PC-9 (cell line): ENCODE measurements at regions not wholly inside any gene's neighbourhood (a gene's known extent, or its start where the extent isn't known, plus 50 kb on each side); places are given as distances from the start of the nearest gene placed in this dataset.
"Not testable (repeated sequence)": the region's sequence is repeated elsewhere in the genome, so short reads cannot be mapped to it uniquely, and the experiment has no call there.

Experiments used
- BruUV-seq: library from RNA; stranded (reverse); fragments of 400-500 nt; replicated peaks from 2 replicates; lab custom pipeline; 2021; lab: Mats Ljungman, UMichigan
- CTCF ChIA-PET: fragments of 300-600 bp; sonication (Branson Sonifier 250); formaldehyde crosslinking; loops from one replicate; lab custom pipeline; 2022; ENCODE audit warnings: antibody characterized with exemption; lab: Charles Lee
- POLR2A ChIA-PET: fragments of 300-600 bp; sonication (Branson Sonifier 250); formaldehyde crosslinking; loops from one replicate; lab custom pipeline; 2022; ENCODE audit warnings: antibody characterized with exemption; ENCODE audit not compliant: unreplicated experiment; lab: Charles Lee
- DNase-seq, 2 experiments: peaks; one replicate each; pipeline versions ENCODE4 v3.0.0 to v3.0.0-alpha.2; 2015 to 2022; ENCODE audit warnings: mixed read lengths in 1 of 2
- H2AFZ ChIP-seq: fragments of 200-600 bp; sonication (generic); 2 replicates; pipeline ENCODE4 v1.8.1; 2017; ENCODE audit warnings: antibody characterized with exemption
- H3F3A ChIP-seq: fragments of 200-600 bp; sonication (generic); 2 replicates; pipeline ENCODE4 v1.8.1; 2017; ENCODE audit warnings: antibody characterized with exemption, mild to moderate bottlenecking, low read depth; ENCODE audit not compliant: insufficient read depth
- H3K27ac ChIP-seq: fragments of 200-600 bp; sonication (generic); 2 replicates; pipeline ENCODE4 v1.6.1; 2016; ENCODE audit warnings: mixed run types
- H3K27me3 ChIP-seq: fragments of 200-600 bp; sonication (generic); 2 replicates; pipeline ENCODE4 v1.6.1; 2016; ENCODE audit warnings: low read depth, mixed run types; ENCODE audit not compliant: insufficient read depth
- H3K36me3 ChIP-seq: fragments of 200-600 bp; sonication (generic); 2 replicates; pipeline ENCODE4 v1.6.1; 2016; ENCODE audit warnings: low read depth, mixed run types
- H3K4me1 ChIP-seq: fragments of 200-600 bp; sonication (generic); replicated peaks from 2 replicates; pipeline ENCODE4 v1.6.1; 2016; ENCODE audit warnings: mixed run types; ENCODE audit not compliant: insufficient read depth
- H3K4me2 ChIP-seq: fragments of 200-600 bp; sonication (generic); 2 replicates; pipeline ENCODE4 v1.6.1; 2017; ENCODE audit warnings: mixed run types
- H3K4me3 ChIP-seq: fragments of 200-600 bp; sonication (generic); 2 replicates; pipeline ENCODE4 v1.6.1; 2016; ENCODE audit warnings: mixed run types
- H3K79me2 ChIP-seq: fragments of 200-600 bp; sonication (generic); 2 replicates; pipeline ENCODE4 v1.6.1; 2017; ENCODE audit warnings: low read depth, mixed run types
- H3K9me2 ChIP-seq: fragments of 200-600 bp; sonication (generic); 2 replicates; pipeline ENCODE4 v1.8.1; 2017; ENCODE audit warnings: mild to moderate bottlenecking; ENCODE audit not compliant: insufficient read depth
- H3K9me3 ChIP-seq: fragments of 200-600 bp; sonication (generic); 2 replicates; pipeline ENCODE4 v1.8.1; 2016; ENCODE audit warnings: low read depth; ENCODE audit not compliant: insufficient read depth
- H4K20me1 ChIP-seq: fragments of 200-600 bp; sonication (generic); 2 replicates; pipeline ENCODE4 v1.8.1; 2017; ENCODE audit not compliant: insufficient read depth
- EZH2 ChIP-seq: fragments of 200-600 bp; sonication (generic); IDR thresholded peaks from 2 replicates; pipeline ENCODE4 v1.8.0; 2017; ENCODE audit warnings: antibody characterized with exemption, low read depth
- intact Hi-C: fragments of 100-400 bp; cut with micrococcal nuclease; formaldehyde crosslinking; loops from one replicate; pipeline ENCODE4 v1.10.0; 2022; ENCODE audit not compliant: unreplicated experiment
- TF ChIP-seq, protein P1 (sequence below): fragments of 200-600 bp; sonication (generic); conservative IDR thresholded peaks from 2 replicates; pipeline ENCODE4 v1.6.1; 2017; ENCODE audit warnings: mixed run types, antibody characterized with exemption, mild to moderate bottlenecking, moderate library complexity

- Histone ChIP-seq H3K27me3 (peaks cover 5% of the 10 kb centered on the region; the same call in 1 of the 2 replicates), H3K36me3 (no peaks in the 10 kb centered on the region), H3K4me2 (no peak overlapping the region), H3K4me3 (no peak overlapping the region), H3F3A (no peaks in the 10 kb centered on the region), H3K9me2 (no peaks in the 10 kb centered on the region), H3K27ac (no peak overlapping the region), H3K9me3 (no peaks in the 10 kb centered on the region), H2AFZ (no peak overlapping the region), H3K79me2 (no peaks in the 10 kb centered on the region), H4K20me1 (no peaks in the 10 kb centered on the region), H3K4me1 (no peaks in the 10 kb centered on the region)
- BruUV-seq, result no TSS peak
- POLR2A ChIA-PET, result no interaction called here
- intact Hi-C loops, result no loop called here
- DNase-seq, result no peak
- CTCF ChIA-PET, result no interaction called here
- TF ChIP-seq EZH2, result no peak
- TF ChIP-seq, protein P1, sequence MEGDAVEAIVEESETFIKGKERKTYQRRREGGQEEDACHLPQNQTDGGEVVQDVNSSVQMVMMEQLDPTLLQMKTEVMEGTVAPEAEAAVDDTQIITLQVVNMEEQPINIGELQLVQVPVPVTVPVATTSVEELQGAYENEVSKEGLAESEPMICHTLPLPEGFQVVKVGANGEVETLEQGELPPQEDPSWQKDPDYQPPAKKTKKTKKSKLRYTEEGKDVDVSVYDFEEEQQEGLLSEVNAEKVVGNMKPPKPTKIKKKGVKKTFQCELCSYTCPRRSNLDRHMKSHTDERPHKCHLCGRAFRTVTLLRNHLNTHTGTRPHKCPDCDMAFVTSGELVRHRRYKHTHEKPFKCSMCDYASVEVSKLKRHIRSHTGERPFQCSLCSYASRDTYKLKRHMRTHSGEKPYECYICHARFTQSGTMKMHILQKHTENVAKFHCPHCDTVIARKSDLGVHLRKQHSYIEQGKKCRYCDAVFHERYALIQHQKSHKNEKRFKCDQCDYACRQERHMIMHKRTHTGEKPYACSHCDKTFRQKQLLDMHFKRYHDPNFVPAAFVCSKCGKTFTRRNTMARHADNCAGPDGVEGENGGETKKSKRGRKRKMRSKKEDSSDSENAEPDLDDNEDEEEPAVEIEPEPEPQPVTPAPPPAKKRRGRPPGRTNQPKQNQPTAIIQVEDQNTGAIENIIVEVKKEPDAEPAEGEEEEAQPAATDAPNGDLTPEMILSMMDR, result no peak
These were observed 295.4 kb downstream of the MYCN start for GRCh38 chr2:16235747-16236146.

DNA sequence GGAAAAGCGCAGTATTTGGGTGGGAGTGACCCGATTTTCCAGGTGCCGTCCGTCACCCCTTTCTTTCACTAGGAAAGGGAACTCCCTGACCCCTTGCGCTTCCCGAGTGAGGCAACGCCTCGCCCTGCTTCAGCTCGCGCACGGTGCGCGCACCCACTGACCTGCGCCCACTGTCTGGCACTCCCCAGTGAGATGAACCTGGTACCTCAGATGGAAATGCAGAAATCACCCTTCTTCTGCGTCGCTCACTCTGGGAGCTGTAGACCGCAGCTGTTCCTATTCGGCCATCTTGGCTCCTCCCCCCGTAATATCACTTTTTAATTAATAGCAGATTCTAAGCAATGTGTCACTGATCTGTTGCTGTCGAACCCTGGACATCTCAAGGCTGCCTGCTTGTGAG, 294.9 kb downstream of the MYCN start:
- H2AFZ ChIP-seq, H3F3A ChIP-seq, H4K20me1 ChIP-seq, intact Hi-C loops, CTCF ChIA-PET, H3K27ac ChIP-seq, H3K27me3 ChIP-seq, DNase-seq, H3K79me2 ChIP-seq, H3K9me2 ChIP-seq, H3K4me3 ChIP-seq, BruUV-seq, POLR2A ChIA-PET, H3K4me2 ChIP-seq, H3K9me3 ChIP-seq, H3K4me1 ChIP-seq, H3K36me3 ChIP-seq: not testable (repeated sequence)

- TF ChIP-seq, protein P1, result no peak
- TF ChIP-seq EZH2, result no peak
- no peak overlapping the region for H3K4me2 ChIP-seq
- POLR2A ChIA-PET, result no interaction called here
These were observed 288.6 kb downstream of the MYCN start for GRCh38 chr2:16228951-16229350.

DNA sequence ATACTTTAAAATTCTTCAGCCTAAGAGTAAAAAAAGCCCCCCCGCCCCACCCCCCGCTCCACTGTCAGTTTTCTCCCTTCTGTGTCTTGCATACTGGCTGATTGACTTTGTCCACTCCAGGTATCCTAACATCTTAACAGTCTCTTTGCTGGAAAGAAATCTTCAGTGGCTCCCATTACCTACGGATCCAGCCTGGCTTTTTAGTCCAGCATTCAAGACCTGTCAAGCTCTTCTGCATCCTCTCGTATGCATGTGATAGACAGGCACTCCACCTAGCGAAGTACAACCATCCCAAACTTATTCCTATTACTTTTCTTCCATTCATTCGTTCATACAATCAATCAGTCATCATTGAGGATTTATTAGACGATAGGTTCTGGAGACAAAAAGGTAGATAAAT, 288.1 kb downstream of the MYCN start:
- H4K20me1 ChIP-seq, result no peaks in the 10 kb centered on the region
- H3K4me1 ChIP-seq, result no peaks in the 10 kb centered on the region
- no peaks in the 10 kb centered on the region for H3K9me3 ChIP-seq
- no peaks in the 10 kb centered on the region for H3F3A ChIP-seq
- no peak for DNase-seq
- intact Hi-C loops, result no loop called here
- H3K27ac ChIP-seq, result no peak overlapping the region
- no peak overlapping the region for H3K4me2 ChIP-seq
- POLR2A ChIA-PET, result no interaction called here
- H3K36me3 ChIP-seq, result no peaks in the 10 kb centered on the region
- TF ChIP-seq, protein P1, result no peak
- no peak for TF ChIP-seq EZH2
- no peak overlapping the region for H3K4me3 ChIP-seq
- peaks cover 29% of the 10 kb centered on the region for H3K27me3 ChIP-seq
- no peak overlapping the region for H2AFZ ChIP-seq
- H3K9me2 ChIP-seq, result no peaks in the 10 kb centered on the region
- CTCF ChIA-PET, result no interaction called here
- no peaks in the 10 kb centered on the region for H3K79me2 ChIP-seq
- BruUV-seq, result no TSS peak

More at GRCh38 chr2:16228951-16229350, 288.6 kb downstream of the MYCN start:
- no peaks in the 10 kb centered on the region for H4K20me1 ChIP-seq
- no peaks in the 10 kb centered on the region for H3F3A ChIP-seq
- no peaks in the 10 kb centered on the region for H3K36me3 ChIP-seq
- H3K9me3 ChIP-seq, result no peaks in the 10 kb centered on the region
- no peak for DNase-seq
- intact Hi-C loops, result no loop called here
- H3K79me2 ChIP-seq, result no peaks in the 10 kb centered on the region
- CTCF ChIA-PET, result no interaction called here
- no peaks in the 10 kb centered on the region for H3K4me1 ChIP-seq
- no peak overlapping the region for H3K4me3 ChIP-seq
- H3K27ac ChIP-seq, result no peak overlapping the region
- H3K9me2 ChIP-seq, result no peaks in the 10 kb centered on the region
- H3K27me3 ChIP-seq, result peaks cover 24% of the 10 kb centered on the region
- no peak overlapping the region for H2AFZ ChIP-seq
- BruUV-seq, result no TSS peak
